HPDE6-E6E7 (cell line): ENCODE measurements at regions not wholly inside any gene's neighbourhood (a gene's known extent, or its start where the extent isn't known, plus 50 kb on each side); places are given as distances from the start of the nearest gene placed in this dataset.

Experiments
- DNase-seq: peaks from one replicate; pipeline ENCODE4 v3.0.0; 2011; ENCODE audit warnings: missing footprints; ENCODE audit errors: extremely low spot score

DNA sequence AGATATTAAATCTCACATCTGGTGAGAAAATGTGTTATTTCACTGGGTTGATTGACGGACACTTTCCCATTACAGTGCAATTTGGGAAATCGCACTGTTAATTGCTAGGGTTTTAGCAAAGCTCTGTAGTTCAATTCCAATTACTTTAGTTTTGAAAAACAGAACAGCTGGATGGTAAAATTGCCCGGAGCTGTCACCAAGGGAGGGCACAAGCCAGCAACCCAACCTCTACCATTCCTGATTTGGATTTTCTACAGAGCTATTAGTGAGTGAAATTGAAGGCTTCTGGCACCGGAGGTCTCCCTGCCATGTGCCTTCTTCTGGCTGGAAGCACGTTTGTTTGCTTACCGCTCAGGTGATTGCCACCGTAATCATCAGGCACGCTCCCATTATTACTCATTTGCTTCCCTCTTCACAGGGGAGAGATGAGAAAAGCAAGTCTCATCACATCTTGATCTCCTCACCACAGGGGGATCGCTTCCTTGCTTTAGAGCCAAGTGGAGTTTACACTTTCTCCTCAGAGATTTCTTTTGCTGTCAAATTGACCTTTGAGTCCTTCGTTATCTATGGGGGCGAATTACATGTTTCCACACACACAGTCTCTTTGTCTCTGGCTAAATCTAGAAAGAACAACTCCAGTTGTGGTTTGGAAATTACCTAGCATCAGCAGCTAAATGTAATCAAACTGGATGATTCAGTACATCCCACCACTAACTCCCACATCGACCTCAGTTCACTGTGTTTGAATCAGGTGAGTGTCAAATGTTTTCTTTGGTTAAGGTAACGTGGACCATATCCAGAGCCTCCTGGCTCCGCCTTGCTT is 421.7 kb upstream of the GOLIM4 start:
- DNase-seq: no peak

- DNase-seq: no peak
These were observed 418.5 kb upstream of the GOLIM4 start for GRCh38 chr3:168514252-168514651.

- no peak for DNase-seq
These were observed 417.1 kb upstream of the GOLIM4 start for GRCh38 chr3:168512802-168513201.

GRCh38 chr3:168511428-168512014 is 415.8 kb upstream of the GOLIM4 start:
- DNase-seq: no peak

DNA sequence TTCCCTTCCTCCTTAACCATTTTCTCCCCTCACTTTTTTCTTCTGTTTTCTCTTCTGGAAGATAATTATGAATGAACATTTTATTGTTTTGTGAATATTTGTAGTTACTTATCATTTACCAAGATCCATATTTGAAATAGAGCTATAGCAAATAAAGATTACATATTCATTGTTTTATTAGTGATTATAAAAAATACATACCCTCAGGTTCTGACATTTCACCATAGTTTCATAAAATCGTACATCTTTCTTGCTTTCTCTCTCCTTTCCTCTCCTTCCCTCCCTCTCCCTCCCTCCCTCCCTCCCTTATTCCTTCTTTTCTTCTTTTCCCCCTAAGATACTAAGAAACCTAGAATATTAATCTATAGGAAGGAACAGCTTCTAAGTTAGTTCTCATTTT is 410.9 kb upstream of the GOLIM4 start:
- DNase-seq: no peak

- no peak for DNase-seq
These were observed 405.8 kb upstream of the GOLIM4 start for GRCh38 chr3:168501570-168501969.

- no peak for DNase-seq
These were observed 402.5 kb upstream of the GOLIM4 start for GRCh38 chr3:168498194-168498593.

DNA sequence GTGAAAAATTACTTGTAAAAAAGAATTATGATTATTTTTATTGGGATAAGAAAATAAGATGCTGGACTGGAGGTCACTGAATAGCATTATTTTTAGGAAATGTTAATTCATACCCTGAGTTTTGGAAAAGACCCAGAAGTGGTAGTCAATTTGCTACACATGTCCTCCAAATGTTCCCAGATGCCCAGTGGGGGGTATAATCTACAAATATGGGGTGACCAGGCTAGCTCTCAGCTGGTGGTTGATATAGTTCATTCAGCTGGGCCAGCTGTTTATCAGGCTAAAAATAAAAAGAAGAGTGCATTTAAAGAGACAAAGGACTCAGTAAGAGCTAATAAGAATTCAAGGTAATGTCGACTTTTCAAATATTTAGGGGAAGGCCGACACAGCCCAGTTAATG is 402.0 kb upstream of the GOLIM4 start:
- DNase-seq: no peak

- DNase-seq: no peak
These were observed 401.5 kb upstream of the GOLIM4 start for GRCh38 chr3:168497183-168497582.

- DNase-seq: no peak
These were observed 400.2 kb upstream of the GOLIM4 start for GRCh38 chr3:168495932-168496331.

DNA sequence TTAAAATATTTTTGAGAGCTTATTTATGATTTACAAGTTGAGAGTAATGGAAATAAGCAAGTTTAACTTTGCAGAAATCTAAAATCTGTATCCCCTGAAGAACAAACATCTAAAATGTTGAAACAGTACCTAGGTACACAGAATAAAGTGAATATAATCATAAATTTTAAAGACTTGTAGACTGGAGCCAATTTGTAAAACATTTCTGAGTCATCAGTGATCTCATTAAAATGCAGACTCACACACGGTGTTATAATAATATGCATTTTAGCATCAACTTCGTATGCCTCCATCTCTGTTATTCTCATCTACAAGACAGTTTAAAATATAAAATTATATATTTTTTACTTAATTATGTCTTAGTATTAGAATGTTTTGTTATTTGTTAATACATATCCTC is 399.5 kb upstream of the GOLIM4 start:
- no peak for DNase-seq

- no peak for DNase-seq
These were observed 397.9 kb upstream of the GOLIM4 start for GRCh38 chr3:168493412-168494205.

- no peak for DNase-seq
These were observed 395.3 kb upstream of the GOLIM4 start for GRCh38 chr3:168490981-168491380.

DNA sequence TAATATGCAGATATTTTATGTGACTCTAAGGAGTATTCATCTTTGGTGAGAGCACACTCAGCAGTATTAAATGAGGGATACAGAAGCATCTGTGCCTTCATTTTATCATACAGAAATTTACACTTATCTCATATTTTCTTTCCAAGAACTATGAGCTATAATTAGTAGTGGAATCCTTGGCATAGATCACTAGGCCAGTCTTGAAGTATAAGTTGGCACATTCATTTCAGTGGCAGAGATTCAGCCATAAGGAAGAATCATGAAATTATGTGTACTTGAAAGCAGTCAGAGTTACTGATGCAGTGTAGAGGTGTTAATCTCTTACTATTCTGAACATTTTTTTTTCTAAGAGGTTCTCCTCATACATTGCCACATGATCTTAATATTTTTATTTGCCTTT is 393.6 kb upstream of the GOLIM4 start:
- DNase-seq: no peak

- no peak for DNase-seq
These were observed 390.2 kb upstream of the GOLIM4 start for GRCh38 chr3:168485936-168486335.

DNA sequence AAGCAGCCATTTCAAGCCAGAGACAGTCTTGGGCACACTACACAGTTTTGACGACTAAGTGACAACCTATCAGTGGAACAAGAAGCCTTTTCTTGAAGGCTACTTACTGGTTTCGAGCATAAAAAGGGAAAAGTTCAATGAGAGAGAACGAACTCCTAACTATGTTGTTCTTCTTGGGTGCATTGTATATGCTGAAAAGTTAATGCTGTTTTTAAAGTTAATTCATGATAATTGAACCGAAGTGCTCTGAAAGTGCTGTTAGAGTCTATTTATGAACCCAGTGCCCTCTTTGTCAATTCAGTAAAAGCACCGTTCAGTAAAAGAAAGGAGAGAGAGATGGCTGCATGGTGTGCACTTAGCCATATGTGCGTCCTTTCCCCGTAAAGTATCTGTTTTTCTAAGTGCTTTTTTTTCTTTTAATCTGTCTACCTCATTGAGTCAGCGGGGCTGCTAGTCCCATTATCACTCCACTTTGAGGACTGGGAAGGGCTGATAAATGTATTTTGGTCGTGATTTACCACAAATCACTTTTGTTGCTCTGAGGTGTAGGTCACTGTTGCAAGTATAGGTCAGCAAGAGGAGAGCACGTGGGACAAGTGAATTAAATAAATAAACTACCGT is 380.7 kb upstream of the GOLIM4 start:
- no peak for DNase-seq

- DNase-seq: no peak
These were observed 380.0 kb upstream of the GOLIM4 start for GRCh38 chr3:168475704-168476103.

DNA sequence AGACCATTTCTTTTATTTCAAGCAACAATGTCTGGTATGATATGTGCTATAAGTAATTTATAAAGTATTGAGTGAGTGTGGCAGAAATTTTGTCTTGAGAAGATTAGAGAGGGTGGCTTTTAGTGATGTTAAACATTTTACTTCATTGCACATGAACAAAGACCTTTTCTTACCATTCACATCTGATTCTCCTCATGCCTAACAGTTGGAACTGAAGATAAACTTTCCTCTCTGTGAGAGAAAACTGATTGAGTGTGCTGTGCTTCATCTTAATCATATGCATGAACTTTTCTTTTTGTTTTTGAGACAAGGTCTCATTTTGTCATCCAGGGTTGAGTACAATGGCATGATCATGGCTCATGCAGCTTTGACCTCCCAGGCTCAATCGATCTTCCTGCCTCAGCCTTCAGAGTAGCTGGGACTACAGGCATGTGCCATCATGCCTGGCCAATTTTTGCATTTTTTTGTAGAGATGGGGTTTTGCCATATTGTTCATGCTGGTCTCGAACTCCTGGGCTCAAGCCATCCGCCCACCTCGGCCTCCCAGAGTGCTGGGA is 377.7 kb upstream of the GOLIM4 start:
- no peak for DNase-seq

DNA sequence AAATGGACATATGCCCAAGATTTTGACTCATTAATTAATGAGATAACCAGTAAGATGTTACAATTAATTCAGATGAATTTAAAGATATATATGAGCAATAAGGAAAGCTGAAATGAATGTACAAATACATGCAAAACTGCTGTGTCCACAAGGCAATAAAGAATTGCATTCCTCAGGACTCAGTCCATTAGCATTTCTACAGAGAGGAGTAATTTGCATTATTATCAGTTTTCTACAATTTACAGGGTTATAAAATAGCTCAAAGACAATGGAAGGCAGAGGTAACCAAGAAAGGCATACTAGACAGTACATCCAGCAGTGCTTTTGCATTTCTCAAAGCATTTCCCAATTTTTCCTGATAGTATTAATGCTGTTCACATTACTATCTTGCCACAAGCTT is 377.1 kb upstream of the GOLIM4 start:
- no peak for DNase-seq

DNA sequence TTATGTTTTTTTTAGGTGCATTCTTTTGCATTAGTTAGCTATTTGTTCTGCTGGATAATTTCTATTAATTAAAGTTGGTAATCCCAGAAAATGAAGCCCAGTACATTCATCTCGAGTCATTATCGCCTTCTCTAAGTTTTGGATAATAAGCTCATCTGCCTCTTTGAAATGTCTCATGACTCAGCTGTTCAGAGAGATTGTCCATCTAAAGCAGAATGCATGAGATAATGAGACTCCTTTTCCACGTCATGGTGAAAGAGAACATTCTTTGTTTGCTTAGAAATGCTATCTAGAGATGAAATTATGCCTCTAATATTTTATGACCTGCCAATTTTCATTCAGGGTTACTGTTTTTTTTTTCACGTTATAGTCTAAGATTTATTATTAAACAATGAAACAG is 374.7 kb upstream of the GOLIM4 start:
- no peak for DNase-seq

GRCh38 chr3:168469436-168469835 is 373.7 kb upstream of the GOLIM4 start:
- DNase-seq: no peak

- no peak for DNase-seq
These were observed 371.5 kb upstream of the GOLIM4 start for GRCh38 chr3:168467115-168467714.
